ENCODE measurements at regions not wholly inside any gene's neighbourhood (a gene's known extent, or its start where the extent isn't known, plus 50 kb on each side); places are given as distances from the start of the nearest gene placed in this dataset.
"Not testable (repeated sequence)": the region's sequence is repeated elsewhere in the genome, so short reads cannot be mapped to it uniquely, and the experiment has no call there.

DNA sequence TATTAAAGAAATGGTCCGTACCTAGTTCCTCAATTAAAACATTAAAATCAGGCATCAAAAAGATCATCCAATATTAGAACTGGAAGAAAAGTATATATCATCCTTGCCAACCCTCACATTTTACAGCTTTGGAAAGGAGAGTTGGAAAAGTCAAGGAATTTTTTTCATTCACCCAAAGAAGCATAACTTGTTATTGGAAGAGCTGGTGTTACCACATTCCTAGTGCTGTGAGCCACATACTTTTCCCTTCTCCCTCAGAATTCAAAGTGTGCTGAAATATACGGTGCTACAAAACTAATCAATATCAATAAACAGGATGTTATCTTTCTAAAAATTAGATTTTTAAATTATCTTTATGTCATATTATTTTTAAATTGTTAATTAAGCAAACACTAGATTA lies 202.1 kb upstream of the FAT3 start:
- no peak for DNase-seq

DNA sequence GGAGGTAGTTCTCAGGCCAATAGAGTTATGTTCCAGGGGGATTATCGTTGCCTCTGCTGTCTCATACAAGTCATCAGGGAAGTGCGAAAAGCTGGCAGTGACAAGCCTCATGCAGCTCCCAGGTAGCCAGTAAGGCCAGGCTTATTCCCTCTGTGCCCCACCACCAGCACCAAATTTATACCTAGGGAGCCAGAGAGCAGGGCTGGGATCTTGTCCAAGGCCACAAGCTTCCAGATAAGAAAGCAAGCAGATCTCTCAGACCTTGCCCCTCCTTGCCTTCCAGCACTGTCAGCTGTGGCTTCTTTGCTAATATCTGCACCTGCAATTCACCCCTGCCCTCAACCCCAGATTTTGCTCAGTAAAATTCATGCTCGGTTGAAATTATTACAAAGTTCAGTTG lies 206.3 kb upstream of the FAT3 start:
- no peak for DNase-seq

DNA sequence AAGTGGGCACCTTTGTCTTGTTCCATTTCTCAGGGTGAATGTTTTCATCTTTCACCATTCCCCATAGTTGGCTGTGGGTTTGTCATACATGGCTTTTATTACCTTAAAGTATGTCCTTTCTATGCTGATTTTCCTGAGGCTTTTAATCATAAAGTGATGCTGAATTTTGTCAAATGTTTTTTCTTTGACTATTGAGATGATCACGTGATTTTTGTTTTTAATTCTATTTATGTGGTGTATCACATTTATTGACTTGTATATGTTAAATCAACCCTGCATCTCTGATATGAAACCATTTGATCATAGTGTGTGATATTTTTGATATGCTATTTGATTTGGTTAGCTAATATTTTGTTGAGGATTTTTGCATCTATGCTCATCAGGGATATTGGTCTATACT lies 216.4 kb upstream of the FAT3 start:
- no peak for DNase-seq

- no peak for DNase-seq
These were observed 222.1 kb upstream of the FAT3 start for GRCh38 chr11:92002568-92002967.

- no peak for DNase-seq
These were observed 226.1 kb upstream of the FAT3 start for GRCh38 chr11:91998481-91998880.

DNA sequence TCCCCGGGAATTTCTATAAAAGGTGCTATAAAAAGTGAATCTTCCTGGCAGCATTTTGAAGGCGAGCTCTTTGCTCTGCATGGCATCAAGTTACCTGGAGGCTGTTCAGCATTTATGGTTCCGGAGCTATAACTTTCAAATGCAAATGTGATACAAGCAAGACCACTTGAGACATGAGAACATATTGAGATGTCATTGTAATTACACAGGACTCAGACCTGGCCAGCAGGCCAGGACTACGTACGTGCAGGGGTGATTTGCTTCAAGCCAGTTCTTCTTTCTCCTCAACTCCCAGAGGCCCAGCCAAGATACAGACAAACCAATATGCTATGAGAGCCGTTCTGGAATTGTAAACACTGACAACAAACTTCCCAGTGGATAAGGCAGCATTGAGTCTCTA lies 227.4 kb upstream of the FAT3 start:
- no peak for DNase-seq

- DNase-seq = no peak
These were observed 228.1 kb upstream of the FAT3 start for GRCh38 chr11:91996526-91996925.

DNA sequence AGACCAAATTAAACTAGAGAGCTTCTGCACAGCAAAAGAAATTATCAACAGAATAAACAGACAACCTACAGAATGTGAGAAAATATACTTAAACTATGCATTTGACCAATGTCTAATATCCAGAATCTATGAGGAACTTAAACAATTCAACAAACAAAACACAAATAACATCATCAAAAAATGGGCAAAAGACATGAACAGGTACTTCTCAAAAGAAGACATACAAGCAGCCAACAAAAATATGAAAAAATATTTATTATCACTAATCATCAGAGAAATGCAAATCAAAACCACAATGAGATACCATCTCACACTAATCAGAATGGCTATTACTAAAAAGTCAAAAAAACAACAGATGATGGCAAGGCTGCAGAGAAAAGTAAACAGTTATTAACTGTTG lies 236.2 kb upstream of the FAT3 start:
- not testable (repeated sequence) for DNase-seq

GRCh38 chr11:91986218-91986617 lies 238.4 kb upstream of the FAT3 start:
- no peak for DNase-seq

DNA sequence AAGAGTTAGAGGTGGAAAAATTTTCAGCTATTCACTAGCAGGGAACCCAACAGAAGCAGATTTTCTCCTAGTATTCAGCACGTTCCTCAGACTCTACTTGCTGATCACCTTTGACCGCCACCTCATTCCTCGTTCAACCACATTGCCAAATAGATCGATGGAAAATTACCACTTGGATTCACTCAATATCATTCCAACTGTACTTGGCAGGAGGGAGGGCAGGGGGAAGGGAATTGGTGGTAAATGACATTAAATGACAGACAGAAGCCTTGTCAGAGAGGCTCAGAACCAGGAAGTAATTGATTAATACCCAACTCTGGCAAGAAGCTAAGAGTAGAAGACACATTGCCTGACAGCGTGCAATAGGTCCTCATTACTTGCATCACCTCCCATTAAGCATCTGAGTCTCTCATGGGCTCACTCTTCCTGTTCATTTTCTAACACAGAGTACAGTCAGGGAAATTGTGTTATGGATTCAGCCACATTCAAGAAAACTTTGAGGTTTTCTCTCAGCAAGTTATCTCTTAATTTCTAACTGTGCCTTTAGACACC lies 240.5 kb upstream of the FAT3 start:
- no peak for DNase-seq

- no peak for DNase-seq
These were observed 242.6 kb upstream of the FAT3 start for GRCh38 chr11:91981995-91982394.

DNA sequence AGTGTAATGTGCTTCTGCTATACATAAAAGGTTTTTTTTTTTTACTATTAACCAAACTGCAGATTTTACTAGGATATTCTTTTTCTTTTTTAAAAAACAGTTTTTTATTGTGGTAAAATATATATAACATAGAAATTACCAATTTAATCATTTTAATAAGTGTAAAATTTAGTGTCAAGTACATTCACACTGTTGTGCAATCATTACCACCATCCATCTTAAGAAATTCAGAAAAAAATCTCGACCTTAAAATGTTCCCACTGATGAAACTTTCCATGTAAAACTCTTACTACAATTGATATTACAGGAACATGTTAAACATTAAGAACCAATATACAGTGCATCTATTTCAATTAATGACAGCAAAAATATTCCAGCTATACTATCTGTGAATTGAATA lies 244.8 kb upstream of the FAT3 start:
- no peak for DNase-seq

- DNase-seq = no peak
These were observed 245.9 kb upstream of the FAT3 start for GRCh38 chr11:91978747-91979146.

GRCh38 chr11:91972665-91973266 lies 251.9 kb upstream of the FAT3 start:
- DNase-seq = no peak

GRCh38 chr11:91970624-91971023 lies 254.0 kb upstream of the FAT3 start:
- no peak for DNase-seq

- DNase-seq = no peak
These were observed 255.1 kb upstream of the FAT3 start for GRCh38 chr11:91969486-91969885.

- DNase-seq = no peak
These were observed 256.9 kb upstream of the FAT3 start for GRCh38 chr11:91967691-91968045.

- DNase-seq = no peak
These were observed 257.5 kb upstream of the FAT3 start for GRCh38 chr11:91967026-91967690.

DNA sequence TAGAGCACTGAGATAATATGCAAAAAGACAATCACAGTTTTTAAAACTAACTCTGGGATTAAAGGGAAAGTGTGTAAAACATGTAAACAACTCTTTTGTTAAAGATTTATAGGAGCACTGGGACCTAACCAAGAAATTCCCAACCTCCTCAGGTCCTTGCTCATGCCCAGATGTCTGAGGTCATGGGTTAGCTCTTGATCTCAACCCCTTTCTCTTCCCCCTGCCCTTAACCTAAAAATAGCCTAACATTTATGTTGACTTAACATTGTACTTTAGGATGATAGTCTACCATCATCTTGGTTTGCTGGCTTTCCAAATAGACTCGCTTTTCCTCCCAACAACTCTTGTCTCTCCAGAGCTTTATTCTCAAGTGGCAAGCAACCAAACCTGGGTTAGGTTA lies 258.2 kb upstream of the FAT3 start:
- DNase-seq = no peak

DNA sequence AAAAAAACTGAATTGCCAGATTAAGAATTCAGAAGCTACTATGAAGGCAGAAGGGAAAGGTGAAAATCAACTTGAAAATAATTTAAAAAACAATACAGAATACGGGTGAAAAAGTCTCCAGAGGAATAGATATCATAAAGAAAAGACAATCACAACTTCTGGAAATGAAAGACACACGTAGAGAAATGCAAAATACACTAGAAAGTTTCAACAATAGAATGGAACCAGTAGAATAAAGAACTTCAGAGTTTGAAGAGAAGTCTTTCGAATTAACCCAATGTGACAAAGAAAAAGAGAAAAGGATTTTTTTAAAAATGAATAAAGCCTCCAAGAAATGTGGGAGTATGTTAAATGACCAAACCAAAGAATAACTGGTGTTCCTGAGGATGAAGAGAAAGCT lies 263.8 kb upstream of the FAT3 start:
- DNase-seq = no peak

DNA sequence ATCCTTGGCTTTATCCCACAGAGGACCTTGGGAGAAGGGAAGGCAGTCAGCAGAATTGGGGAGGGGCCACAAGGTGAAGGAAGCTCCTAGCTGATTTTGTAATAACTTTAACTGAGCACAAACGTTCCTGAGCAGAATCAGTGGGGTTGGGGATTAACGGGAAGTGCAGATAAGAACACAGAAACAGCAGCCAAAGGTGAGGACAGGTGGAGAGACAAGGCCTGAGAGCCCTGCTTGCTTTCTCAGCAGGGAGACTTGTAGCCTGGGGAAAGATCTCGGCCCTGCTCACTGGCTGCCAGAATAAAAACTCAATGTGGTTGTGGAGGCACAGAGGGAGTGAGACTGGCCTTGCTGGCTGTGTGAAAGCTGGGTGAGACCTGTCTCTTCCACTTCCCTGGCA lies 265.2 kb upstream of the FAT3 start:
- no peak for DNase-seq

DNA sequence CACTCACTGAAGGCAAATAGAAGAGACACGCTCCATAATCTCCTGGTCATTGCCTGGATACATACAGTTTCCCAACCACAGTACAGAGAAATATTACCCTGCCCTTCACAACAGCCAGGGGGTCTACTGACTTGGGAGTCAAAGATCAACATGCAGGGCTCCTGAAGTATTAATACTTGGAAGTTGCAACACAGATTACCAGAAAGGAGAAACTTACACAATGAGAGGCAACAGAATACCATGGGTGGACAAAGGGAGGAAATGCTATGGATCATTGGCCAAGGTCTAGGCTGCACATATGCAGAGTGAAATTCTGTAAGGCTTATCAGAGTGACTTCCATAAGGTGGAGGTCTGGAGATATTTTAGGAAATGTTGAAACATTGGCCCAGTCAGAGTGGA lies 267.9 kb upstream of the FAT3 start:
- no peak for DNase-seq

GRCh38 chr11:91955206-91955605 lies 269.4 kb upstream of the FAT3 start:
- no peak for DNase-seq

GRCh38 chr11:91952056-91952455 lies 272.6 kb upstream of the FAT3 start:
- no peak for DNase-seq

- DNase-seq = peak; percentile 93
These were observed 277.3 kb upstream of the FAT3 start for GRCh38 chr11:91947215-91947820.
